Peyer's patch (tissue), 4 donors: ENCODE measurements at regions not wholly inside any gene's neighbourhood (a gene's known extent, or its start where the extent isn't known, plus 50 kb on each side); places are given as distances from the start of the nearest gene placed in this dataset.

Experiments
- DNase-seq, 3 donors: peaks; one replicate each; pipeline ENCODE4 v3.0.0-alpha.2; 2017 to 2019
- H3K27ac ChIP-seq, 4 donors: fragments of 200-600 bp; sonication (generic); one replicate each; pipeline ENCODE4 v1.5.1; 2016 to 2019
- H3K27me3 ChIP-seq, 2 donors: fragments of 200-600 bp; sonication (generic); one replicate each; pipeline ENCODE4 v1.5.1; 2019
- H3K36me3 ChIP-seq, 3 donors: fragments of 200-600 bp; sonication (generic); one replicate each; pipeline ENCODE4 v1.5.1; 2016 to 2019
- H3K4me1 ChIP-seq, 4 donors: fragments of 200-600 bp; sonication (generic); one replicate each; pipeline ENCODE4 v1.5.1; 2016 to 2019
- H3K4me3 ChIP-seq, 4 donors: fragments of 200-600 bp; sonication (generic); 1 replicate in 3 of 4; 2 replicates in 1 of 4; pipeline ENCODE4 v1.5.1; 2016 to 2019; ENCODE audit warnings: mild to moderate bottlenecking in 1 of 4
- H3K9me3 ChIP-seq, 4 donors: fragments of 200-600 bp; sonication (generic); one replicate each; pipeline ENCODE4 v1.5.1; 2016 to 2019; ENCODE audit warnings: mild to moderate bottlenecking in 1 of 4
- CTCF ChIP-seq, 6 experiments: fragments of 450-650 bp in 4 of 6; fragments of 200-600 bp in 2 of 6; sonication (generic) in 1 of 6; IDR thresholded peaks; one replicate each; pipeline ENCODE4 v1.5.1; 2017 to 2019; ENCODE audit warnings: antibody characterized with exemption in 6 of 6, mild to moderate bottlenecking in 3 of 6, moderate library complexity in 1 of 6
- POLR2A ChIP-seq, 2 donors: fragments of 450-650 bp; IDR thresholded peaks; one replicate each; pipeline ENCODE4 v1.5.1; 2017; ENCODE audit warnings: antibody characterized with exemption in 2 of 2, mild to moderate bottlenecking in 2 of 2, moderate library complexity in 2 of 2

GRCh38 chr21:41605934-41606285, 98.0 kb upstream of the TMPRSS2 start:
- TF ChIP-seq CTCF (IDR thresholded peaks at IDR 0.05): no peak
- no peak for TF ChIP-seq POLR2A (IDR thresholded peaks at IDR 0.05)
- Histone ChIP-seq H3K27me3 (no peaks in the 10 kb centered on the region), H3K4me1 (peaks cover 0 to 11% (median 0%) of the 10 kb centered on the region in 4 donors), H3K9me3 (no peaks in the 10 kb centered on the region), H3K4me3 (no peak overlapping the region), H3K27ac (no peak overlapping the region), H3K36me3 (no peaks in the 10 kb centered on the region)
- peak in 1 of 3 donors; percentile 39 for DNase-seq

GRCh38 chr21:41605178-41605933, 97.4 kb upstream of the TMPRSS2 start:
- DNase-seq: peak in 1 of 3 donors; percentile 44
- no peak overlapping the region for H3K27ac ChIP-seq
- TF ChIP-seq POLR2A (IDR thresholded peaks at IDR 0.05) (no peak), CTCF (IDR thresholded peaks at IDR 0.05) (no peak)
- no peak overlapping the region for H3K4me3 ChIP-seq
- H3K4me1 ChIP-seq: peaks cover 0 to 11% (median 0%) of the 10 kb centered on the region in 4 donors
- no peaks in the 10 kb centered on the region for H3K36me3 ChIP-seq
- H3K9me3 ChIP-seq: no peaks in the 10 kb centered on the region
- no peaks in the 10 kb centered on the region for H3K27me3 ChIP-seq

GRCh38 chr21:41604583-41605041, 96.7 kb upstream of the TMPRSS2 start:
- TF ChIP-seq CTCF (IDR thresholded peaks at IDR 0.05): no peak
- Histone ChIP-seq H3K9me3 (no peaks in the 10 kb centered on the region), H3K27me3 (no peaks in the 10 kb centered on the region), H3K27ac (no peak overlapping the region), H3K36me3 (no peaks in the 10 kb centered on the region), H3K4me3 (no peak overlapping the region), H3K4me1 (peaks cover 0 to 11% (median 0%) of the 10 kb centered on the region in 4 donors)
- peak in 1 of 3 donors; percentile 35 for DNase-seq

GRCh38 chr21:41603476-41603875, 95.5 kb upstream of the TMPRSS2 start:
- no peaks in the 10 kb centered on the region for H3K9me3 ChIP-seq
- TF ChIP-seq CTCF (IDR thresholded peaks at IDR 0.05) (no peak), POLR2A (IDR thresholded peaks at IDR 0.05) (no peak)
- no peak overlapping the region for H3K4me3 ChIP-seq
- H3K4me1 ChIP-seq: peaks cover 0 to 11% (median 0%) of the 10 kb centered on the region in 4 donors
- no peak for DNase-seq
- no peaks in the 10 kb centered on the region for H3K36me3 ChIP-seq
- H3K27ac ChIP-seq: no peak overlapping the region
- H3K27me3 ChIP-seq: no peaks in the 10 kb centered on the region

- Histone ChIP-seq H3K4me1 (peaks cover 0 to 11% (median 0%) of the 10 kb centered on the region in 4 donors), H3K27me3 (no peaks in the 10 kb centered on the region), H3K36me3 (no peaks in the 10 kb centered on the region), H3K9me3 (no peaks in the 10 kb centered on the region), H3K4me3 (no peak overlapping the region), H3K27ac (no peak overlapping the region)
- DNase-seq: peak in 2 of 3 donors; percentile 20 to 26
- TF ChIP-seq CTCF (IDR thresholded peaks at IDR 0.05): no peak
- no peak for TF ChIP-seq POLR2A (IDR thresholded peaks at IDR 0.05)
Observed at GRCh38 chr21:41602531-41602930, 94.6 kb upstream of the TMPRSS2 start.
